Activated naive CD4-positive, alpha-beta T cell treated with anti-CD3 and anti-CD28 coated beads, Interleukin-2, amount 10 ng/mL, durations not matched to agents 7 days and 5 days (primary cell): ENCODE measurements at regions not wholly inside any gene's neighbourhood (a gene's known extent, or its start where the extent isn't known, plus 50 kb on each side); places are given as distances from the start of the nearest gene placed in this dataset.

Source experiments
- CTCF ChIA-PET: fragments of 350-600 bp; sonication (Branson Sonifier 250); formaldehyde crosslinking; loops from one replicate; lab custom pipeline; 2021; ENCODE audit warnings: antibody characterized with exemption; lab: Charles Lee
- DNase-seq: peaks from one replicate; pipeline ENCODE4 v3.0.0-alpha.2; 2020
- H3K27ac Mint-ChIP-seq: one replicate; pipeline ENCODE4 v1.8.0; 2021; ENCODE audit warnings: mild to moderate bottlenecking, moderate library complexity, mixed read lengths
- H3K27me3 Mint-ChIP-seq: one replicate; pipeline ENCODE4 v1.8.0; 2021; ENCODE audit warnings: mild to moderate bottlenecking, mixed read lengths
- H3K36me3 Mint-ChIP-seq: one replicate; pipeline ENCODE4 v1.8.0; 2021; ENCODE audit warnings: mixed read lengths
- H3K4me1 Mint-ChIP-seq: one replicate; pipeline ENCODE4 v1.8.0; 2021; ENCODE audit warnings: mixed read lengths
- H3K4me3 Mint-ChIP-seq: one replicate; pipeline ENCODE4 v1.8.0; 2021; ENCODE audit warnings: mild to moderate bottlenecking, moderate library complexity, mixed read lengths
- H3K9me3 Mint-ChIP-seq: one replicate; pipeline ENCODE4 v1.8.0; 2021; ENCODE audit warnings: mixed read lengths

GRCh38 chr14:53766601-53767000 lies 190.0 kb downstream of the BMP4 start:
- no peak for DNase-seq
- Mint-ChIP-seq H3K9me3 (no peaks in the 10 kb centered on the region), H3K27me3 (no peaks in the 10 kb centered on the region), H3K27ac (no peak overlapping the region), H3K4me3 (no peak overlapping the region), H3K4me1 (no peaks in the 10 kb centered on the region), H3K36me3 (no peaks in the 10 kb centered on the region)
- CTCF ChIA-PET: no interaction called here

GRCh38 chr14:53766106-53766505 lies 190.5 kb downstream of the BMP4 start:
- H3K4me3 Mint-ChIP-seq: no peak overlapping the region
- H3K27me3 Mint-ChIP-seq: no peaks in the 10 kb centered on the region
- CTCF ChIA-PET: no interaction called here
- H3K9me3 Mint-ChIP-seq: no peaks in the 10 kb centered on the region
- no peak overlapping the region for H3K27ac Mint-ChIP-seq
- no peak for DNase-seq
- no peaks in the 10 kb centered on the region for H3K4me1 Mint-ChIP-seq
- no peaks in the 10 kb centered on the region for H3K36me3 Mint-ChIP-seq

GRCh38 chr14:53764846-53765245 lies 191.8 kb downstream of the BMP4 start:
- H3K4me1 Mint-ChIP-seq: no peaks in the 10 kb centered on the region
- CTCF ChIA-PET: no interaction called here
- H3K27me3 Mint-ChIP-seq: no peaks in the 10 kb centered on the region
- H3K27ac Mint-ChIP-seq: no peak overlapping the region
- DNase-seq: no peak
- H3K9me3 Mint-ChIP-seq: no peaks in the 10 kb centered on the region
- no peak overlapping the region for H3K4me3 Mint-ChIP-seq
- H3K36me3 Mint-ChIP-seq: no peaks in the 10 kb centered on the region

GRCh38 chr14:53758141-53758540 lies 198.5 kb downstream of the BMP4 start:
- Mint-ChIP-seq H3K4me3 (no peak overlapping the region), H3K27ac (no peak overlapping the region), H3K4me1 (no peaks in the 10 kb centered on the region), H3K27me3 (no peaks in the 10 kb centered on the region), H3K9me3 (no peaks in the 10 kb centered on the region), H3K36me3 (no peaks in the 10 kb centered on the region)
- CTCF ChIA-PET: no interaction called here
- DNase-seq: no peak

GRCh38 chr14:53757732-53758131 lies 198.9 kb downstream of the BMP4 start:
- Mint-ChIP-seq H3K27me3 (no peaks in the 10 kb centered on the region), H3K27ac (no peak overlapping the region), H3K4me1 (no peaks in the 10 kb centered on the region), H3K36me3 (no peaks in the 10 kb centered on the region), H3K4me3 (no peak overlapping the region), H3K9me3 (no peaks in the 10 kb centered on the region)
- DNase-seq: no peak
- CTCF ChIA-PET: no interaction called here

GRCh38 chr14:53751650-53752049 lies 205.0 kb downstream of the BMP4 start:
- no peaks in the 10 kb centered on the region for H3K27me3 Mint-ChIP-seq
- H3K4me3 Mint-ChIP-seq: no peak overlapping the region
- no peak overlapping the region for H3K27ac Mint-ChIP-seq
- no peaks in the 10 kb centered on the region for H3K9me3 Mint-ChIP-seq
- CTCF ChIA-PET: no interaction called here
- no peak for DNase-seq
- H3K36me3 Mint-ChIP-seq: no peaks in the 10 kb centered on the region
- no peaks in the 10 kb centered on the region for H3K4me1 Mint-ChIP-seq

GRCh38 chr14:53748691-53749090 lies 207.9 kb downstream of the BMP4 start:
- Mint-ChIP-seq H3K27me3 (no peaks in the 10 kb centered on the region), H3K9me3 (no peaks in the 10 kb centered on the region), H3K4me1 (no peaks in the 10 kb centered on the region), H3K36me3 (no peaks in the 10 kb centered on the region), H3K4me3 (no peak overlapping the region), H3K27ac (no peak overlapping the region)
- DNase-seq: no peak
- CTCF ChIA-PET: no interaction called here

GRCh38 chr14:53744857-53745256 lies 211.8 kb downstream of the BMP4 start:
- CTCF ChIA-PET: no interaction called here
- H3K4me1 Mint-ChIP-seq: no peaks in the 10 kb centered on the region

GRCh38 chr14:53743371-53743770 lies 213.3 kb downstream of the BMP4 start:
- CTCF ChIA-PET: no interaction called here
- Mint-ChIP-seq H3K4me3 (no peak overlapping the region), H3K36me3 (no peaks in the 10 kb centered on the region), H3K27ac (no peak overlapping the region), H3K4me1 (no peaks in the 10 kb centered on the region), H3K9me3 (no peaks in the 10 kb centered on the region), H3K27me3 (no peaks in the 10 kb centered on the region)
- no peak for DNase-seq

More at GRCh38 chr14:53744857-53745256, 211.8 kb downstream of the BMP4 start:
- Mint-ChIP-seq H3K36me3 (no peaks in the 10 kb centered on the region), H3K9me3 (no peaks in the 10 kb centered on the region), H3K27me3 (no peaks in the 10 kb centered on the region), H3K4me3 (no peak overlapping the region), H3K27ac (no peak overlapping the region)
- DNase-seq: no peak

GRCh38 chr14:53742233-53742620 lies 214.4 kb downstream of the BMP4 start:
- Mint-ChIP-seq H3K36me3 (no peaks in the 10 kb centered on the region), H3K4me3 (no peak overlapping the region)
- CTCF ChIA-PET: no interaction called here

GRCh38 chr14:53741479-53742232 lies 215.0 kb downstream of the BMP4 start:
- Mint-ChIP-seq H3K4me3 (no peak overlapping the region), H3K9me3 (no peaks in the 10 kb centered on the region), H3K27ac (no peak overlapping the region), H3K36me3 (no peaks in the 10 kb centered on the region), H3K4me1 (no peaks in the 10 kb centered on the region), H3K27me3 (no peaks in the 10 kb centered on the region)
- CTCF ChIA-PET: no interaction called here
- no peak for DNase-seq

More at GRCh38 chr14:53742233-53742620, 214.4 kb downstream of the BMP4 start:
- Mint-ChIP-seq H3K27me3 (no peaks in the 10 kb centered on the region), H3K4me1 (no peaks in the 10 kb centered on the region), H3K27ac (no peak overlapping the region), H3K9me3 (no peaks in the 10 kb centered on the region)
- DNase-seq: no peak

GRCh38 chr14:53740570-53740969 lies 216.1 kb downstream of the BMP4 start:
- H3K27me3 Mint-ChIP-seq: no peaks in the 10 kb centered on the region
- no peak for DNase-seq
- CTCF ChIA-PET: no interaction called here
- no peaks in the 10 kb centered on the region for H3K36me3 Mint-ChIP-seq
- H3K9me3 Mint-ChIP-seq: no peaks in the 10 kb centered on the region
- H3K27ac Mint-ChIP-seq: no peak overlapping the region
- no peak overlapping the region for H3K4me3 Mint-ChIP-seq
- no peaks in the 10 kb centered on the region for H3K4me1 Mint-ChIP-seq

GRCh38 chr14:53735916-53736315 lies 220.7 kb downstream of the BMP4 start:
- H3K4me1 Mint-ChIP-seq: no peaks in the 10 kb centered on the region
- no peaks in the 10 kb centered on the region for H3K36me3 Mint-ChIP-seq
- no peaks in the 10 kb centered on the region for H3K9me3 Mint-ChIP-seq
- H3K4me3 Mint-ChIP-seq: no peak overlapping the region
- DNase-seq: no peak
- CTCF ChIA-PET: no interaction called here
- H3K27me3 Mint-ChIP-seq: no peaks in the 10 kb centered on the region
- H3K27ac Mint-ChIP-seq: no peak overlapping the region

- Mint-ChIP-seq H3K4me3 (no peak overlapping the region), H3K36me3 (no peaks in the 10 kb centered on the region), H3K27ac (no peak overlapping the region), H3K9me3 (no peaks in the 10 kb centered on the region), H3K27me3 (no peaks in the 10 kb centered on the region), H3K4me1 (no peaks in the 10 kb centered on the region)
- DNase-seq: no peak
- CTCF ChIA-PET: no interaction called here
These were observed 233.4 kb downstream of the BMP4 start for GRCh38 chr14:53723221-53723620.

GRCh38 chr14:53719536-53719935 lies 237.1 kb downstream of the BMP4 start:
- CTCF ChIA-PET: no interaction called here
- no peaks in the 10 kb centered on the region for H3K4me1 Mint-ChIP-seq

More at GRCh38 chr14:53719536-53719935, 237.1 kb downstream of the BMP4 start:
- Mint-ChIP-seq H3K27me3 (no peaks in the 10 kb centered on the region), H3K27ac (no peak overlapping the region), H3K36me3 (no peaks in the 10 kb centered on the region), H3K9me3 (peaks cover 2% of the 10 kb centered on the region), H3K4me3 (no peak overlapping the region)
- no peak for DNase-seq
